Bronchial epithelial cell (primary cell): ENCODE measurements at regions not wholly inside any gene's neighbourhood (a gene's known extent, or its start where the extent isn't known, plus 50 kb on each side); places are given as distances from the start of the nearest gene placed in this dataset.
A peak's percentile ranks its signal among the peaks of the same experiment; 100 is the strongest.
"Not testable (repeated sequence)": the region's sequence is repeated elsewhere in the genome, so short reads cannot be mapped to it uniquely, and the experiment has no call there.

Experiments
- DNase-seq: peaks from one replicate; pipeline ENCODE4 v3.0.0-alpha.2; 2010; ENCODE audit warnings: low read depth
- FAIRE-seq: peaks from 2 replicates; lab custom pipeline; 2011; peaks lifted over from hg19 to GRCh38; lab: Jason Lieb, UNC
- H3K27me3 ChIP-seq: 2 replicates; pipeline ENCODE4 v1.5.1; 2011; ENCODE audit warnings: low read length; ENCODE audit not compliant: control insufficient read depth, insufficient read depth
- H3K36me3 ChIP-seq: 2 replicates; pipeline ENCODE4 v1.5.1; 2011; ENCODE audit warnings: low read length; ENCODE audit not compliant: control insufficient read depth, insufficient read depth
- H3K4me3 ChIP-seq: 2 replicates; pipeline ENCODE4 v1.5.1; 2011; ENCODE audit warnings: mild to moderate bottlenecking, low read depth, low read length, control low read depth
- TF ChIP-seq, protein P1 (sequence below): IDR thresholded peaks from 2 replicates; pipeline ENCODE4 v1.5.1; 2011; ENCODE audit warnings: mild to moderate bottlenecking, moderate library complexity, low read length, control low read depth, inconsistent platforms; ENCODE audit not compliant: insufficient read depth, severe bottlenecking

DNA sequence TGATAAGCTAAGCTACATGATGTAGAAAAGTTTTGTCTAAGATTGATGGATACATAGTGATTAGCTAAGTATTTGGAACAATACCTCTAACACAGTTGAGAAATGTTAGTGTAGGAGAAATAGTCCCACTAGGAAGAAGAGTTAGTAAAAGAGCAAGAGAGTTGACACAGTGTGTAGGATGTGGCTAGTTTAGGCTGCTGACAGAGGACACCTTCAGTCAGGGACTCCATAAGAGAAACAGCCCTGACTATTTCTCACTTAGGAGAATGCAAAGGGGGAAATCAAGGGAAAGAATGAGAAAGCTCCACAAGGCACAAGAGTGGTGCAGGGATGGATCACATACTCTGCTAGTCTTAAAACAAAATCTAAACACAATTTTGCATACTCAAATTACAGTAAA lies 613.7 kb downstream of the SLC16A7 start:
- TF ChIP-seq, protein P1, sequence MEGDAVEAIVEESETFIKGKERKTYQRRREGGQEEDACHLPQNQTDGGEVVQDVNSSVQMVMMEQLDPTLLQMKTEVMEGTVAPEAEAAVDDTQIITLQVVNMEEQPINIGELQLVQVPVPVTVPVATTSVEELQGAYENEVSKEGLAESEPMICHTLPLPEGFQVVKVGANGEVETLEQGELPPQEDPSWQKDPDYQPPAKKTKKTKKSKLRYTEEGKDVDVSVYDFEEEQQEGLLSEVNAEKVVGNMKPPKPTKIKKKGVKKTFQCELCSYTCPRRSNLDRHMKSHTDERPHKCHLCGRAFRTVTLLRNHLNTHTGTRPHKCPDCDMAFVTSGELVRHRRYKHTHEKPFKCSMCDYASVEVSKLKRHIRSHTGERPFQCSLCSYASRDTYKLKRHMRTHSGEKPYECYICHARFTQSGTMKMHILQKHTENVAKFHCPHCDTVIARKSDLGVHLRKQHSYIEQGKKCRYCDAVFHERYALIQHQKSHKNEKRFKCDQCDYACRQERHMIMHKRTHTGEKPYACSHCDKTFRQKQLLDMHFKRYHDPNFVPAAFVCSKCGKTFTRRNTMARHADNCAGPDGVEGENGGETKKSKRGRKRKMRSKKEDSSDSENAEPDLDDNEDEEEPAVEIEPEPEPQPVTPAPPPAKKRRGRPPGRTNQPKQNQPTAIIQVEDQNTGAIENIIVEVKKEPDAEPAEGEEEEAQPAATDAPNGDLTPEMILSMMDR: no peak
- DNase-seq (no peak), FAIRE-seq (no peak)
- Histone ChIP-seq H3K4me3 (no peak overlapping the region), H3K27me3 (no peaks in the 10 kb centered on the region), H3K36me3 (no peaks in the 10 kb centered on the region)

DNA sequence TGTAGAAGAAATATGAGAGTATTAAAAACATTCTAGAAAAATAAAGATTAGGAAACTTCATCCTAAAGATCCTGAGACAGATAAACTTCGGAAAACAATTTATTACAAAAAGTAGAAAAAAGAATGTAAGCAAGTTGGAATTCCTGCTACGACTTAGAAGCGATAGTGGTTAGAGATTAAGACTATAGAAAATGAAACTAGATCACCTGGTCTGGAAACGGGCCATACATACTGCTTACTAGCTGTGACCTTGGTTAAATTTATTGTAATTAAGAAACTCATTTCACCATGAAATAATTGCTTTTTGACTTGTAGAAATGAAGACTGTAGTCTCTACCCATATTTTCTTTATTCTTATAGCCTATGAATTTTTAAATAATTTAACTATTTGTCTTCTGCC lies 614.1 kb downstream of the SLC16A7 start:
- no peak for FAIRE-seq
- no peaks in the 10 kb centered on the region for H3K36me3 ChIP-seq
- DNase-seq: peak; percentile 25
- H3K4me3 ChIP-seq: no peak overlapping the region
- H3K27me3 ChIP-seq: no peaks in the 10 kb centered on the region
- TF ChIP-seq, protein P1: no peak

DNA sequence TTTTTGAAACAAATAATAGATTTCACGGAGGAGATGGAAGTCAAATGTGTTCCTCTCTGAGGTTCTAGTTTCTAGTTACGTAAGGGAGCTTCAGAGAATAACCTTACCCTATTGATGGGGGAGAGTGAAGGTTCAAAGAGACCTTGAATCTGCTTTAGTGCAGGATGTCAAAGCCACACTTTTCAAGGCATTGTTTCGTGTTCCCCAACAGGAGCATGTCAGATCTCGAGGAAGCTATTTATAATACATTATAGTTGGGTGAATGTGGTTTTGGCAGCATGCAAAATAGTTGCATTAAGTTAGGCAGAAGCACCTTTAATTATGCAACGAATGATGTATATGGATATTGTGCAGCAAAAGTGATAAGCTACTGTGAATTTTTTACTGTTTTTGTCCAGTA lies 614.9 kb downstream of the SLC16A7 start:
- no peak for DNase-seq
- Histone ChIP-seq H3K4me3 (no peak overlapping the region), H3K27me3 (no peaks in the 10 kb centered on the region), H3K36me3 (no peaks in the 10 kb centered on the region)
- TF ChIP-seq, protein P1: no peak
- no peak for FAIRE-seq

DNA sequence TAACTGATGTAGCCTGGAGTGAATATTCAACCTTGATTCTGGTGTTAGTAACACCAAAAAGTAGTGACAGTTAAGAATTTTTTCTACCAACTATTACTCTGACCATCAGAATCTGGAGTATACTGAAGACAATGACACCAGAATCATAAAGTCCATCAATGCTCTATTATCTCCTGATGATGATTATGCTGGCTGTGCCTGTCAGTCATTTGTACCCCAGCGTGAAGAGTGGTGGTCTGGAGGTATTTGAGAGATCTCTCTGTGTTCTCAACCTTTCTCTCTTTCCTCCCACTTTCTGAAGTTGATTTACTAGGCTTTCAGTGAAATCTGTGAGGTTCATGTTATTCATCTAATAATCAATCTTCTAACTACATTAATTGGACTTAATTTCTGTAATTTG lies 615.4 kb downstream of the SLC16A7 start:
- TF ChIP-seq, protein P1: no peak
- peak; percentile 50 for FAIRE-seq

DNA sequence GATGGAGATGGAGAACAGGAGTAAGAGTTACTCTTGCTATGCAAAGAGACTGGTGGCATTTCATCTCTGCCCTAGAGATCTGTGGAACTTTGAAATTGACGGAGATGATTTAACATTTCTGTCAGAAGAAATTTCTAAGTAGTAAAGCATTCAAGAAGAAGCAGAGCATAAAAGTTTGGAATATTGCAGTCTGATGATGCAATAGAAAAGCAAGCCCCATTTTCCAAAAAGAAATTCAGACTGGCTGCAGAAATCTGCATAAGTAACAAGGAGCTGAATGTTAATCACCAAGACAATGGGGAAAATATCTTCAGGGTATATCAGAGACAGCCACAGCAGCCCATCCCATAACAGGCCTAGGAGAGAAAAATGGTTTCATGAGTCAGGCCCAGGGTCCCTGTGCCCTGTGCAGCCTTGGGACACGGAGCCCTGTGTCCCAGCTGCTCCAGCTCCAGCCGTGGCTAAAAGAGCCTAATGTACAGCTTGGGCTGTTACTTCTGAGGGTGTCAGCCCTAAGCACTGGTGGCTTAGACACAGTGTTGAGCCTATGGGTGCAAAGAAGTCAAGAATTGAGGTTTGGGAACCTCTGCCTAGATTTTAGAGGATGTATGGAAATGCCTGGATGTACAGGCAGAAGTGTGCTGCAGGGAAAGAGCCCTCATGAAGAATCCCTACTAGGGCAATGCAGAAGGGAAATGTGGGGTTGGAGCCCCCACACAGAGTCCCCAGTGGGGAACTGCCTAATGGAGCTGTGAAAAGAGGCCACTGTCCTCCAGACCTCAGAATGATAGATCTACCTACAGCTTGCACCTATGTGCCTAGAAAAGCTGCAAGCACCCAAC lies 616.6 kb downstream of the SLC16A7 start:
- FAIRE-seq: no peak
- Histone ChIP-seq H3K4me3 (no peak overlapping the region), H3K27me3 (no peaks in the 10 kb centered on the region)

More for the DNA sequence above, 615.4 kb downstream of the SLC16A7 start:
- Histone ChIP-seq H3K36me3 (no peaks in the 10 kb centered on the region), H3K27me3 (no peaks in the 10 kb centered on the region), H3K4me3 (no peak overlapping the region)
- DNase-seq: no peak

DNA sequence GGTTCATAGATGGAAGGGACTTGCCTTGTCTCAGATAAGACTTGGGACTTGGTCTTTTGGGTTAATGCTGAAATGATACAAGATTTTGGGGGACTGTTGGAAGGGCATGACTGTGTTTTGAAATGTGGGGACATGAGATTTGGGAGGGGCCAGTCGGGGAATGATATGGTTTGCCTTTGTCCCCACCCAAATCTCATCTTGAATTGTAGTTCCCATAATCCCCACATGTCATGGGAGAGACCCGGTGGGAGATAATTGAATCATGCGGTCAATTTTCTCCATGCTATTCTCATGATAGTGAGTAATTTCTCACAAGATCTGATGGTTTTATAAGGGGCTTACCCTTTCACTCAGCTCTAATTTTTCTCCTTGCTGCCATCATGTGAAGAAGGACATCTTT lies 617.4 kb downstream of the SLC16A7 start:
- H3K27me3 ChIP-seq, DNase-seq, FAIRE-seq: not testable (repeated sequence)

More for the DNA sequence above, 616.6 kb downstream of the SLC16A7 start:
- no peak for DNase-seq
- TF ChIP-seq, protein P1: no peak
- no peaks in the 10 kb centered on the region for H3K36me3 ChIP-seq

More for the DNA sequence above, 617.4 kb downstream of the SLC16A7 start:
- H3K4me3 ChIP-seq, H3K36me3 ChIP-seq: not testable (repeated sequence)
